Right lobe of liver (tissue), 4 donors: ENCODE measurements at regions not wholly inside any gene's neighbourhood (a gene's known extent, or its start where the extent isn't known, plus 50 kb on each side); places are given as distances from the start of the nearest gene placed in this dataset.

Source experiments
- CTCF ChIP-seq, 4 donors: fragments of 200-600 bp in 3 of 4; fragments of 450-650 bp in 1 of 4; IDR thresholded peaks; one replicate each; pipeline versions ENCODE4 v1.5.1 to v1.8.0; 2016 to 2022; ENCODE audit warnings: antibody characterized with exemption in 4 of 4, mild to moderate bottlenecking in 2 of 4
- POLR2A ChIP-seq: fragments of 450-650 bp; IDR thresholded peaks from one replicate; pipeline ENCODE4 v1.6.1; 2017; ENCODE audit warnings: antibody characterized with exemption, mild to moderate bottlenecking
- donor health status: DM: no; HTN: no; CAD: no.
- donor health status: DM: no; HTN: no; CAD: no.
- donor health status: DM: no; HTN: yes; CAD: no.

DNA sequence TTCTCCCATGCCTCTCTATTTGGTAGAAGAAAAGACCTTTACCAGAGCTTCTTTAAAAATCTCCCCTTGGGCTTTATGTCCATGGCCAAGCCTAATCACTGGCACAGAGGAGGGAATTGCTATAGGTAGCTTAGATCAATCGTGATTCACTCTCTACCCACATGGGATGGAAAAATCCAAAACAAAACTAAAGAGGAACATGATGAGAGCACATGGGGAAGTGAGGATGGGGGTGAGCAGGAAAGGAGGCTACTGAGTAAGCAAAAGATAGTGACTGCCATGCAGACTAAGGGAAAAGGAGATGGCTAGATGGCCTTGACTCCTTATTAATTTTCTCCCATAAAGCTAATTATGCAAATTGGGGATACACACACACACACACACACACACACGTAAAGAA, 201.2 kb downstream of the HS3ST3A1 start:
- no peak for TF ChIP-seq CTCF (IDR thresholded peaks at IDR 0.05)
- TF ChIP-seq POLR2A: no peak
